ENCODE measurements at regions not wholly inside any gene's neighbourhood (a gene's known extent, or its start where the extent isn't known, plus 50 kb on each side); places are given as distances from the start of the nearest gene placed in this dataset.

GRCh38 chr6:128727500-128727899 lies 155.4 kb upstream of the LAMA2 start:
- peaks cover 5% of the 10 kb centered on the region for H3K27me3 Mint-ChIP-seq (ENCODE audit: unreplicated experiment)
- H3K4me3 Mint-ChIP-seq (ENCODE audit: unreplicated experiment): no peak overlapping the region
- peaks cover 7% of the 10 kb centered on the region for H3K9me3 Mint-ChIP-seq (ENCODE audit: unreplicated experiment)
- H3K27ac Mint-ChIP-seq (ENCODE audit: unreplicated experiment): no peak overlapping the region
- DNase-seq (ENCODE audit: extremely low spot score, unreplicated experiment): no peak
- TF ChIP-seq CTCF (IDR thresholded peaks at IDR 0.05): no peak
- H3K36me3 Mint-ChIP-seq (ENCODE audit: unreplicated experiment): no peaks in the 10 kb centered on the region
- peaks cover 3% of the 10 kb centered on the region for H3K4me1 Mint-ChIP-seq (ENCODE audit: unreplicated experiment)

- Mint-ChIP-seq H3K27me3 (ENCODE audit: unreplicated experiment) (peaks cover 5% of the 10 kb centered on the region), H3K9me3 (ENCODE audit: unreplicated experiment) (peaks cover 7% of the 10 kb centered on the region), H3K36me3 (ENCODE audit: unreplicated experiment) (no peaks in the 10 kb centered on the region), H3K4me3 (ENCODE audit: unreplicated experiment) (no peak overlapping the region), H3K27ac (ENCODE audit: unreplicated experiment) (no peak overlapping the region), H3K4me1 (ENCODE audit: unreplicated experiment) (no peaks in the 10 kb centered on the region)
- peak; percentile 72 for TF ChIP-seq CTCF (IDR thresholded peaks at IDR 0.05)
- DNase-seq (ENCODE audit: extremely low spot score, unreplicated experiment): no peak
These were observed 157.4 kb upstream of the LAMA2 start for GRCh38 chr6:128725271-128726233.

GRCh38 chr6:128724738-128725137 lies 158.2 kb upstream of the LAMA2 start:
- peaks cover 7% of the 10 kb centered on the region for H3K9me3 Mint-ChIP-seq (ENCODE audit: unreplicated experiment)
- H3K27ac Mint-ChIP-seq (ENCODE audit: unreplicated experiment): no peak overlapping the region
- no peaks in the 10 kb centered on the region for H3K36me3 Mint-ChIP-seq (ENCODE audit: unreplicated experiment)
- peaks cover 5% of the 10 kb centered on the region for H3K27me3 Mint-ChIP-seq (ENCODE audit: unreplicated experiment)
- DNase-seq (ENCODE audit: extremely low spot score, unreplicated experiment): no peak
- TF ChIP-seq CTCF (IDR thresholded peaks at IDR 0.05): no peak
- H3K4me1 Mint-ChIP-seq (ENCODE audit: unreplicated experiment): no peaks in the 10 kb centered on the region
- no peak overlapping the region for H3K4me3 Mint-ChIP-seq (ENCODE audit: unreplicated experiment)

GRCh38 chr6:128723667-128724066 lies 159.3 kb upstream of the LAMA2 start:
- Mint-ChIP-seq H3K27me3 (ENCODE audit: unreplicated experiment) (peaks cover 5% of the 10 kb centered on the region), H3K9me3 (ENCODE audit: unreplicated experiment) (peaks cover 7% of the 10 kb centered on the region), H3K27ac (ENCODE audit: unreplicated experiment) (no peak overlapping the region), H3K4me1 (ENCODE audit: unreplicated experiment) (no peaks in the 10 kb centered on the region), H3K36me3 (ENCODE audit: unreplicated experiment) (no peaks in the 10 kb centered on the region), H3K4me3 (ENCODE audit: unreplicated experiment) (no peak overlapping the region)
- no peak for DNase-seq (ENCODE audit: extremely low spot score, unreplicated experiment)
- TF ChIP-seq CTCF (IDR thresholded peaks at IDR 0.05): no peak

GRCh38 chr6:128720891-128721290 lies 162.0 kb upstream of the LAMA2 start:
- TF ChIP-seq CTCF (IDR thresholded peaks at IDR 0.05): no peak
- DNase-seq (ENCODE audit: extremely low spot score, unreplicated experiment): no peak
- Mint-ChIP-seq H3K36me3 (ENCODE audit: unreplicated experiment) (no peaks in the 10 kb centered on the region), H3K9me3 (ENCODE audit: unreplicated experiment) (no peaks in the 10 kb centered on the region), H3K4me3 (ENCODE audit: unreplicated experiment) (no peak overlapping the region), H3K27ac (ENCODE audit: unreplicated experiment) (no peak overlapping the region), H3K27me3 (ENCODE audit: unreplicated experiment) (no peaks in the 10 kb centered on the region), H3K4me1 (ENCODE audit: unreplicated experiment) (no peaks in the 10 kb centered on the region)
